IMR-90 (cell line): ENCODE measurements at regions not wholly inside any gene's neighbourhood (a gene's known extent, or its start where the extent isn't known, plus 50 kb on each side); places are given as distances from the start of the nearest gene placed in this dataset.

Experiments
- ATAC-seq: fragments of 200-7000 bp; cut with Tn5 transposase; 2 replicates; pipeline ENCODE4 v1.9.1; 2020; ENCODE audit warnings: low read depth, mild to moderate bottlenecking, moderate library complexity
- BruUV-seq: library from RNA; stranded (reverse); fragments of 400-500 nt; replicated peaks from 2 replicates; lab custom pipeline; 2021; lab: Mats Ljungman, UMichigan
- CTCF ChIA-PET: fragments of 300-600 bp; formaldehyde crosslinking; extraction: SDS; loops from one replicate; lab custom pipeline; 2021; ENCODE audit warnings: antibody characterized with exemption; lab: Yijun Ruan, JAX
- POLR2A ChIA-PET: fragments of 300-600 bp; sonication (Branson Sonifier 250); formaldehyde crosslinking; loops from one replicate; lab custom pipeline; 2022; ENCODE audit warnings: antibody characterized with exemption; ENCODE audit not compliant: unreplicated experiment; lab: Charles Lee
- DNase-seq: peaks from one replicate; pipeline ENCODE4 v3.0.0; 2013
- H2AFZ ChIP-seq: replicated peaks from 2 replicates; pipeline ENCODE3; 2013; ENCODE audit warnings: low read length, mild to moderate bottlenecking; ENCODE audit not compliant: poor library complexity
- H2AK5ac ChIP-seq: 2 replicates; pipeline ENCODE4 v1.6.1; 2013; ENCODE audit warnings: low read depth, low read length, inconsistent platforms
- H2AK9ac ChIP-seq: replicated peaks from 2 replicates; pipeline ENCODE3; 2013; ENCODE audit warnings: mild to moderate bottlenecking, low read depth, low read length, moderate library complexity; ENCODE audit not compliant: poor library complexity
- H2BK120ac ChIP-seq: 2 replicates; pipeline ENCODE4 v1.6.1; 2013; ENCODE audit warnings: low read depth, low read length, inconsistent platforms
- H2BK15ac ChIP-seq: 3 replicates; pipeline ENCODE4 v1.6.1; 2013; ENCODE audit warnings: low read depth, low read length, inconsistent platforms
- H2BK20ac ChIP-seq: 2 replicates; pipeline ENCODE4 v1.6.1; 2013; ENCODE audit warnings: low read depth, mild to moderate bottlenecking, inconsistent platforms, low read length, moderate library complexity
- H2BK5ac ChIP-seq: 2 replicates; pipeline ENCODE4 v1.6.1; 2013; ENCODE audit warnings: mild to moderate bottlenecking, low read depth, low read length, inconsistent platforms; ENCODE audit not compliant: poor library complexity, severe bottlenecking
- H3K14ac ChIP-seq: replicated peaks from 2 replicates; pipeline ENCODE4 v1.6.1; 2013; ENCODE audit warnings: low read depth, low read length, inconsistent platforms
- H3K18ac ChIP-seq: 2 replicates; pipeline ENCODE4 v1.6.1; 2013; ENCODE audit warnings: low read depth, low read length, control low read depth
- H3K23ac ChIP-seq: 2 replicates; pipeline ENCODE4 v1.6.1; 2013; ENCODE audit warnings: low read depth, low read length, inconsistent platforms
- H3K27ac ChIP-seq: 2 replicates; pipeline ENCODE4 v1.5.1; 2013; ENCODE audit warnings: mild to moderate bottlenecking, control low read depth, low read length; ENCODE audit not compliant: insufficient read depth
- H3K27me3 ChIP-seq: 2 replicates; pipeline ENCODE4 v1.6.1; 2013; ENCODE audit warnings: low read length; ENCODE audit not compliant: control insufficient read depth, insufficient read depth
- H3K36me3 ChIP-seq: 2 replicates; pipeline ENCODE4 v1.6.1; 2013; ENCODE audit warnings: low read length, mixed read lengths; ENCODE audit not compliant: control insufficient read depth, insufficient read depth
- H3K4ac ChIP-seq: 2 replicates; pipeline ENCODE4 v1.6.1; 2013; ENCODE audit warnings: low read depth, low read length, inconsistent platforms
- H3K4me1 ChIP-seq: 2 replicates; pipeline ENCODE4 v1.6.1; 2013; ENCODE audit warnings: low read length, mixed read lengths; ENCODE audit not compliant: control insufficient read depth, insufficient read depth
- H3K4me2 ChIP-seq: 2 replicates; pipeline ENCODE4 v1.6.1; 2013; ENCODE audit warnings: low read depth, mild to moderate bottlenecking, control low read depth, low read length, moderate library complexity
- H3K4me3 ChIP-seq: 2 replicates; pipeline ENCODE4 v1.5.1; 2013; ENCODE audit warnings: low read depth, mild to moderate bottlenecking, control low read depth, low read length, moderate library complexity; ENCODE audit not compliant: insufficient read depth
- H3K56ac ChIP-seq: 2 replicates; pipeline ENCODE4 v1.6.1; 2013; ENCODE audit warnings: low read length, inconsistent platforms; ENCODE audit not compliant: insufficient read depth; ENCODE audit errors: extremely low read depth
- H3K79me1 ChIP-seq, 2 experiments: 2 replicates each; pipeline ENCODE4 v1.6.1; 2013; ENCODE audit warnings: low read length in 2 of 2, inconsistent platforms in 1 of 2, low read depth in 1 of 2
- H3K9ac ChIP-seq: 2 replicates; pipeline ENCODE4 v1.6.1; 2013; ENCODE audit warnings: low read depth, low read length, control low read depth
- H3K9me1 ChIP-seq: 2 replicates; pipeline ENCODE4 v1.6.1; 2013; ENCODE audit warnings: low read length, inconsistent platforms; ENCODE audit not compliant: insufficient read depth
- H3K9me3 ChIP-seq: 2 replicates; pipeline ENCODE4 v1.6.1; 2013; ENCODE audit warnings: low read length; ENCODE audit not compliant: control insufficient read depth, insufficient read depth
- H4K20me1 ChIP-seq: 2 replicates; pipeline ENCODE4 v1.6.1; 2013; ENCODE audit warnings: low read length, inconsistent platforms; ENCODE audit not compliant: insufficient read depth
- H4K5ac ChIP-seq: 2 replicates; pipeline ENCODE4 v1.6.1; 2013; ENCODE audit warnings: mild to moderate bottlenecking, low read depth, low read length, control low read depth
- H4K8ac ChIP-seq, 2 experiments: 2 replicates each; pipeline ENCODE4 v1.6.1; 2013; ENCODE audit warnings: low read depth in 2 of 2, low read length in 2 of 2, control low read depth in 1 of 2, inconsistent platforms in 1 of 2
- H4K91ac ChIP-seq: 2 replicates; pipeline ENCODE4 v1.6.1; 2013; ENCODE audit warnings: low read depth, low read length, inconsistent platforms; ENCODE audit not compliant: insufficient read depth
- BHLHE40 ChIP-seq: fragments of 150-350 bp; IDR thresholded peaks from 2 replicates; pipeline ENCODE4 v1.6.1; 2016; ENCODE audit warnings: mild to moderate bottlenecking, low read depth, low read length
- CHD1 ChIP-seq: IDR thresholded peaks from 2 replicates; pipeline ENCODE4 v1.6.1; 2012; ENCODE audit warnings: low read depth, low read length, improper control_type of control experiment
- FOS ChIP-seq: fragments of 150-350 bp; IDR thresholded peaks from 2 replicates; pipeline ENCODE4 v1.6.1; 2016; ENCODE audit warnings: low read depth, low read length
- MAFK ChIP-seq: IDR thresholded peaks from 2 replicates; pipeline ENCODE4 v1.6.1; 2012; ENCODE audit warnings: low read depth, low read length, improper control_type of control experiment
- MXI1 ChIP-seq: IDR thresholded peaks from 2 replicates; pipeline ENCODE4 v1.6.1; 2012; ENCODE audit warnings: low read depth, mild to moderate bottlenecking, low read length, moderate library complexity, borderline replicate concordance
- NFE2L2 ChIP-seq: fragments of 150-350 bp; IDR thresholded peaks from 2 replicates; pipeline ENCODE4 v1.6.1; 2016; ENCODE audit warnings: low read depth, mild to moderate bottlenecking, low read length
- POLR2A ChIP-seq: IDR thresholded peaks from 2 replicates; pipeline ENCODE4 v1.6.1; 2012; ENCODE audit warnings: mild to moderate bottlenecking, low read depth, low read length
- RFX5 ChIP-seq: IDR thresholded peaks from 2 replicates; pipeline ENCODE4 v1.8.0; 2012; ENCODE audit warnings: low read depth, mild to moderate bottlenecking, low read length, moderate library complexity
- USF2 ChIP-seq: fragments of 150-350 bp; IDR thresholded peaks from 2 replicates; pipeline ENCODE4 v1.6.1; 2017; ENCODE audit warnings: mild to moderate bottlenecking, antibody characterized with exemption, low read length, low read depth
- WGBS, 2 experiments: methylation state at CpG; one replicate each; pipeline versions ENCODE4 v1.1.5 to v1.1.7; 2013; ENCODE audit warnings: missing lambda C conversion rate in 2 of 2; ENCODE audit not compliant: insufficient read length in 1 of 2; ENCODE audit errors: extremely low coverage in 2 of 2; 5-methylcytosine and 5-hydroxymethylcytosine counted together
- dilution Hi-C: fragments of 300-500 bp; cut with HindIII; formaldehyde crosslinking; loops from one replicate; pipeline ENCODE4 v1.14.3; 2018; ENCODE audit warnings: low sequenced_read_pairs; ENCODE audit not compliant: unreplicated experiment
- in situ Hi-C: fragments of 300-500 bp; cut with MboI; formaldehyde crosslinking; loops from 3 replicates; pipeline ENCODE4 v1.14.3; 2019; ENCODE audit warnings: low sequenced_read_pairs, inconsistent platforms, mixed read lengths
- intact Hi-C: fragments of 100-400 bp; cut with micrococcal nuclease; formaldehyde crosslinking; loops from 2 replicates; pipeline ENCODE4 v1.10.0; 2022

GRCh38 chr3:188948281-188948996, 223.3 kb upstream of the TPRG1 start (continued):
- TF ChIP-seq FOS = peak; percentile 85

- Histone ChIP-seq H3K79me1 (peaks cover 4 to 19% of the 10 kb centered on the region in 2 experiments; a peak in 2 of 4 replicates), H2BK120ac (peak overlapping the region; percentile 53), H2AK5ac (peak overlapping the region; percentile 96), H3K9ac (no peak overlapping the region), H3K4me3 (no peak overlapping the region), H2BK15ac (peak overlapping the region; percentile 60; the same call in 1 of the 3 replicates), H2BK5ac (peak overlapping the region; percentile 1), H3K56ac (no peak overlapping the region), H3K4me2 (no peak overlapping the region), H2BK20ac (peak overlapping the region; percentile 74), H4K5ac (0 out of 2 replicates have a peak overlapping the region, but pooled peaks have one; percentile 19), H2AFZ (no peak overlapping the region), H3K9me3 (no peaks in the 10 kb centered on the region), H3K27me3 (no peaks in the 10 kb centered on the region), H4K91ac (peak overlapping the region; percentile 55), H3K4me1 (peaks cover 19% of the 10 kb centered on the region), H3K18ac (peak overlapping the region; percentile 55; the same call in 1 of the 2 replicates), H3K23ac (peak overlapping the region; percentile 20; the same call in 1 of the 2 replicates), H3K27ac (no peak overlapping the region), H3K14ac (peak overlapping the region; percentile 28; the same call in 1 of the 2 replicates), H4K20me1 (no peaks in the 10 kb centered on the region), H2AK9ac (peak overlapping the region; percentile 20), H3K4ac (peak overlapping the region; percentile 80), H3K9me1 (peaks cover 20% of the 10 kb centered on the region), H3K36me3 (no peaks in the 10 kb centered on the region), H4K8ac (peak overlapping the region; percentile 17 to 50; a peak in 2 of 4 replicates)
- POLR2A ChIA-PET = no interaction called here
- DNase-seq (no peak), ATAC-seq (no peak)
- no TSS peak for BruUV-seq
- in situ Hi-C loops = no loop called here
- no CpG with 5 or more reads among the region's 4 CpGs for WGBS, 2 experiments
- TF ChIP-seq RFX5 = no peak
- no peak for TF ChIP-seq POLR2A
- TF ChIP-seq MAFK = no peak
- TF ChIP-seq USF2 = no peak
- no peak for TF ChIP-seq BHLHE40
- no peak for TF ChIP-seq NFE2L2
- no peak for TF ChIP-seq CHD1
- TF ChIP-seq MXI1 = no peak
- CTCF ChIA-PET = no interaction called here
- intact Hi-C loops = loop anchor here (1.0 kb wide), 1 partner anchor 322 kb away; no protein-coding TSS in a partner anchor
- dilution Hi-C loops = no loop called here
These were observed 222.8 kb upstream of the TPRG1 start for GRCh38 chr3:188948997-188949389.
